ENCODE measurements at regions not wholly inside any gene's neighbourhood (a gene's known extent, or its start where the extent isn't known, plus 50 kb on each side); places are given as distances from the start of the nearest gene placed in this dataset.

DNA sequence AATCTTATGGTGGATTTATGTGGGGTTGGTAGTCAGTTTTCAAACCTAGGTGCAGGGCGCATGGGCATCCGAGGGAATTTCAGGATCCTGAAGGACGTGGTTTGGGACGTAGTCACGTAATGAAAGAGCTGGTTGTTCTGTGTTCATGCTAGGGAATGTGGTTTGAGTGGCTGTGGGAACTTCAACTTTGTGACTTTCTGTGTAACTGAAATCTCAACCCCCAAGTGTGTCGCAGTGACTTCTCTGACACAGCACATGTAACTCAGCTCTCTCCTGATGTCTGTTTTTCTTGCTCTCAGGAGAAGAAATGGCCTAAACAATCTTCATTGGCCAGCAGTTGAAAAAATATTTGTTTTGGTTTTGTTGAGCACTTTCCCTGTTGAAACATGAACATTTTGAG, 199.0 kb downstream of the PTEN start:
- Histone ChIP-seq H3K27me3 (ENCODE audit: low read depth, low read length) (no peaks in the 10 kb centered on the region), H3K9me3 (ENCODE audit: control insufficient read depth in 1 of 2, low read length in 2 of 2) (no peaks in the 10 kb centered on the region), H3K36me3 (ENCODE audit: control insufficient read depth in 1 of 2, insufficient read depth in 2 of 2, low read length in 2 of 2) (no peaks in the 10 kb centered on the region), H3K27ac (ENCODE audit: low read length) (peak overlapping the region; percentile 69), H3K4me3 (ENCODE audit: low read depth in 1 of 2, low read length in 2 of 2) (no peak overlapping the region), H3K4me1 (ENCODE audit: control insufficient read depth in 1 of 2, insufficient read depth in 2 of 2, low read length in 2 of 2) (peaks cover 9 to 25% of the 10 kb centered on the region in 2 donors)

GRCh38 chr10:88062798-88063472, 199.5 kb downstream of the PTEN start:
- peak overlapping the region; percentile 69 for H3K27ac ChIP-seq (ENCODE audit: low read length)
- H3K36me3 ChIP-seq (ENCODE audit: control insufficient read depth in 1 of 2, insufficient read depth in 2 of 2, low read length in 2 of 2), result no peaks in the 10 kb centered on the region
- no peaks in the 10 kb centered on the region for H3K27me3 ChIP-seq (ENCODE audit: low read depth, low read length)
- H3K9me3 ChIP-seq (ENCODE audit: control insufficient read depth in 1 of 2, low read length in 2 of 2), result no peaks in the 10 kb centered on the region
- peaks cover 9 to 25% of the 10 kb centered on the region in 2 donors for H3K4me1 ChIP-seq (ENCODE audit: control insufficient read depth in 1 of 2, insufficient read depth in 2 of 2, low read length in 2 of 2)
- no peak overlapping the region for H3K4me3 ChIP-seq (ENCODE audit: low read depth in 1 of 2, low read length in 2 of 2)

DNA sequence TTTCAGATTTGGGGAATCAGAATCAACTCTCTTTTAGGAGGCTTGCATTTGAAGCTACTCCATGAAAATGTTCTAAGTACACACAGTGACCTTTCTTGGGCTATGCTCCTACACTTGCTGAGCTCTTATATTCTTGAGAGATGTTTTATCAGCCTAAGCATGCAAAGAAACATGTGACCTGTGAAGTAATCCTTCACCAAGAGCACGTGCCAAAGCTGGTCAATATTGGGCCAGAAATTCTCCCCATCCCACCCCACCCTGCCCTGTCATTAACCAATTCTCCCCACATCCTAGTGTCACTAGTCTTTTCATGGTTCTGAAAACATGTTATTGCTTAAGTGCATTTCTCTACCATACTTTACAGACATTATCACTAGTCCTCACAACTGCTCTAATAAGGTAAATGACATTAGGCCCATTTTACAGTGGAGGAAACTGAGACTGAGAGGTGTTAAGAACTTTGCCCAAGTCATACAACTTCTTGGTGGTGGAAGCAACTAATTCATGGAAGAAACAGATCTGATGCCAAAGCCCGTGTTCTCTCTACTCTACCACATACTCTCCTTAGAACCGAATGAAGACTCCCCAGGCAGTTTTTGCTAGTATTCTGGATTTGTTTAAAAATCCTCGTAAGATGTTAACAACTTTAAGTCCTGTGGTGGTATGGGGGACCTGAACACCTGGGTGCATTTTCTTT, 200.6 kb downstream of the PTEN start:
- no peaks in the 10 kb centered on the region for H3K36me3 ChIP-seq (ENCODE audit: control insufficient read depth in 1 of 2, insufficient read depth in 2 of 2, low read length in 2 of 2)
- H3K27ac ChIP-seq (ENCODE audit: low read length), result peak overlapping the region; percentile 69
- H3K27me3 ChIP-seq (ENCODE audit: low read depth, low read length), result no peaks in the 10 kb centered on the region
- peaks cover 9 to 25% of the 10 kb centered on the region in 2 donors for H3K4me1 ChIP-seq (ENCODE audit: control insufficient read depth in 1 of 2, insufficient read depth in 2 of 2, low read length in 2 of 2)
- no peak overlapping the region for H3K4me3 ChIP-seq (ENCODE audit: low read depth in 1 of 2, low read length in 2 of 2)
- no peaks in the 10 kb centered on the region for H3K9me3 ChIP-seq (ENCODE audit: control insufficient read depth in 1 of 2, low read length in 2 of 2)

DNA sequence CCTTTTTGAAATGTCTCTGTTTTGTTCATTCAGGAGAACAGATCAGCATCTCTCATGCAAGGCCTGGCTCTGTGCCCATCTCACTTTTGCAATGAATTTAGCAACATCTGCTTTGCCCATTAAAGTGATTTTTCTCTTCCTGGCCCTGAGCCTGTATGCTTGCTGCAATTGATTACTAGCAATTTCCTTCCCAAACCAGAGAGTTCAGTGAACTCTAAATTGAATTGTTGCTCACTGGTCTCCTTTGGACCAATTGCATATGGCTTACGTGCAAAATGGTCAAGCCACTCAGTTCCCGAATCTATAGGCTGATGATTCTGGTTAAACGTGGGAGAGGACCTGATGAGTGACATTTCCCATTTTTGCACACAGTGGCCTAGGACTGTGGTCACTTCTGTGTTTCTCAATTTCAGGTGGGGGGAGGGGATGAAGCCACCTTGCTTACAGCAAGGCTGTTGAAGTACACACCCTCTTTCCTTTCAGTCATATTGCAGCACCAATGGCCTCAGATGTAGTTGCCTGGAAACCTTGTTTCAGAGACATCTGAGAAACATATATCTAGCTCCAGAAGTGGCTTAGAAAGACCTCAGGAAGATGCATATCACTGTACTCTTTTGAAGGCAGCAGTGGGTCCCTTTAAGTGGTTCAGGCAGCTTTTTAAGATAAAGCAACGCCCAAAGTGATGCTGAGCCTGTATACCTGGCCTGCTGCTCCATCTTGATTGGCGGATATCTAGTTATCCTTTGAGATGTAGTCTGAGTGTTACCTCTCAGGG, 201.4 kb downstream of the PTEN start:
- Histone ChIP-seq H3K4me1 (ENCODE audit: control insufficient read depth in 1 of 2, insufficient read depth in 2 of 2, low read length in 2 of 2) (peaks cover 9 to 25% of the 10 kb centered on the region in 2 donors), H3K27ac (ENCODE audit: low read length) (peak overlapping the region; percentile 75), H3K9me3 (ENCODE audit: control insufficient read depth in 1 of 2, low read length in 2 of 2) (no peaks in the 10 kb centered on the region), H3K36me3 (ENCODE audit: control insufficient read depth in 1 of 2, insufficient read depth in 2 of 2, low read length in 2 of 2) (no peaks in the 10 kb centered on the region), H3K27me3 (ENCODE audit: low read depth, low read length) (no peaks in the 10 kb centered on the region), H3K4me3 (ENCODE audit: low read depth in 1 of 2, low read length in 2 of 2) (no peak overlapping the region)

DNA sequence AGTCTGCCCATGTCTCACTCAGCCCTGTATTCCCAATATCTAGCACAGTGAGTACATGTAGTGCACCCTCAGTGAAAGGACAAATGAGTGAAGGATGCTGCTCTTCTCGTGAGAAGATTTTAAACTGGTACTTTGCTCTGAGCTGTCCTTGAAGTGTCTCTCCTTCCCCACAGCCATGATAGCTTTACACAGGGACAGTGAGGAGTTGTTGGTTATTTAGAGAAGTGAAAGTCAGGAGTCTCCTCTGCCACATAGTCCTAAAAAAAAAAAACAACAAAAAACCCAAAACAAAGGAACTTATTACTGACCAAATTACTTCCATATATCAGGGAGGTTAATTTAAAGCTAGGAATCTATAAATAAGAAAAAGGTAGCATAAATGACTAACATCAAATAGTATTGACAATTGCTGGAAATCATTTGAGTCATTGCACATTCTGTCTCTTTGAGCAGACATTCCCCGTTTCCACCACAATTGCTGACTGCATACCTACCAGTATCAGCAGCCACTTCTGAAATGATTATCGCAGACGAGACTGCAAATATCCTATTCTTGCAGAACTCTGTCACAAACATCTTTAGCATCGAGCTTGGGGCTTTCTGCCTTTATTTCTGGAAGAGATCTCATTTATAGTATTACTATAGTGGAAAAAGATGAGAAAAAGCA, 202.1 kb downstream of the PTEN start:
- H3K27me3 ChIP-seq (ENCODE audit: low read depth, low read length), result no peaks in the 10 kb centered on the region
- no peaks in the 10 kb centered on the region for H3K36me3 ChIP-seq (ENCODE audit: control insufficient read depth in 1 of 2, insufficient read depth in 2 of 2, low read length in 2 of 2)
- H3K27ac ChIP-seq (ENCODE audit: low read length), result peak overlapping the region; percentile 75
- peaks cover 9 to 25% of the 10 kb centered on the region in 2 donors for H3K4me1 ChIP-seq (ENCODE audit: control insufficient read depth in 1 of 2, insufficient read depth in 2 of 2, low read length in 2 of 2)
- no peak overlapping the region for H3K4me3 ChIP-seq (ENCODE audit: low read depth in 1 of 2, low read length in 2 of 2)
- H3K9me3 ChIP-seq (ENCODE audit: control insufficient read depth in 1 of 2, low read length in 2 of 2), result no peaks in the 10 kb centered on the region

- no peaks in the 10 kb centered on the region for H3K36me3 ChIP-seq (ENCODE audit: control insufficient read depth in 1 of 2, insufficient read depth in 2 of 2, low read length in 2 of 2)
- peak overlapping the region; percentile 75 for H3K27ac ChIP-seq (ENCODE audit: low read length)
- H3K27me3 ChIP-seq (ENCODE audit: low read depth, low read length), result no peaks in the 10 kb centered on the region
- peaks cover 9 to 25% of the 10 kb centered on the region in 2 donors for H3K4me1 ChIP-seq (ENCODE audit: control insufficient read depth in 1 of 2, insufficient read depth in 2 of 2, low read length in 2 of 2)
- no peaks in the 10 kb centered on the region for H3K9me3 ChIP-seq (ENCODE audit: control insufficient read depth in 1 of 2, low read length in 2 of 2)
- H3K4me3 ChIP-seq (ENCODE audit: low read depth in 1 of 2, low read length in 2 of 2), result no peak overlapping the region
These were observed 202.9 kb downstream of the PTEN start for GRCh38 chr10:88066319-88066718.

GRCh38 chr10:88066876-88067275, 203.5 kb downstream of the PTEN start:
- peaks cover 9 to 25% of the 10 kb centered on the region in 2 donors for H3K4me1 ChIP-seq (ENCODE audit: control insufficient read depth in 1 of 2, insufficient read depth in 2 of 2, low read length in 2 of 2)
- no peaks in the 10 kb centered on the region for H3K9me3 ChIP-seq (ENCODE audit: control insufficient read depth in 1 of 2, low read length in 2 of 2)
- no peaks in the 10 kb centered on the region for H3K27me3 ChIP-seq (ENCODE audit: low read depth, low read length)
- no peak overlapping the region for H3K4me3 ChIP-seq (ENCODE audit: low read depth in 1 of 2, low read length in 2 of 2)
- no peaks in the 10 kb centered on the region for H3K36me3 ChIP-seq (ENCODE audit: control insufficient read depth in 1 of 2, insufficient read depth in 2 of 2, low read length in 2 of 2)
- H3K27ac ChIP-seq (ENCODE audit: low read length), result peak overlapping the region; percentile 75

- H3K27me3 ChIP-seq (ENCODE audit: low read depth, low read length), result no peaks in the 10 kb centered on the region
- H3K27ac ChIP-seq (ENCODE audit: low read length), result no peak overlapping the region
- H3K36me3 ChIP-seq (ENCODE audit: control insufficient read depth in 1 of 2, insufficient read depth in 2 of 2, low read length in 2 of 2), result no peaks in the 10 kb centered on the region
- peaks cover 9 to 19% of the 10 kb centered on the region in 2 donors for H3K4me1 ChIP-seq (ENCODE audit: control insufficient read depth in 1 of 2, insufficient read depth in 2 of 2, low read length in 2 of 2)
- H3K4me3 ChIP-seq (ENCODE audit: low read depth in 1 of 2, low read length in 2 of 2), result no peak overlapping the region
- H3K9me3 ChIP-seq (ENCODE audit: control insufficient read depth in 1 of 2, low read length in 2 of 2), result no peaks in the 10 kb centered on the region
These were observed 204.3 kb downstream of the PTEN start for GRCh38 chr10:88067737-88068136.

- no peaks in the 10 kb centered on the region for H3K27me3 ChIP-seq (ENCODE audit: low read depth, low read length)
- no peaks in the 10 kb centered on the region for H3K9me3 ChIP-seq (ENCODE audit: control insufficient read depth in 1 of 2, low read length in 2 of 2)
- no peaks in the 10 kb centered on the region for H3K36me3 ChIP-seq (ENCODE audit: control insufficient read depth in 1 of 2, insufficient read depth in 2 of 2, low read length in 2 of 2)
- H3K4me1 ChIP-seq (ENCODE audit: control insufficient read depth in 1 of 2, insufficient read depth in 2 of 2, low read length in 2 of 2), result peaks cover 0 to 12% of the 10 kb centered on the region in 2 donors
- H3K4me3 ChIP-seq (ENCODE audit: low read depth in 1 of 2, low read length in 2 of 2), result no peak overlapping the region
- H3K27ac ChIP-seq (ENCODE audit: low read length), result no peak overlapping the region
These were observed 205.9 kb downstream of the PTEN start for GRCh38 chr10:88069338-88069737.

GRCh38 chr10:88070080-88070880, 206.9 kb downstream of the PTEN start:
- Histone ChIP-seq H3K36me3 (ENCODE audit: control insufficient read depth in 1 of 2, insufficient read depth in 2 of 2, low read length in 2 of 2) (no peaks in the 10 kb centered on the region), H3K4me3 (ENCODE audit: low read depth in 1 of 2, low read length in 2 of 2) (no peak overlapping the region), H3K4me1 (ENCODE audit: control insufficient read depth in 1 of 2, insufficient read depth in 2 of 2, low read length in 2 of 2) (peaks cover 0 to 7% of the 10 kb centered on the region in 2 donors), H3K9me3 (ENCODE audit: control insufficient read depth in 1 of 2, low read length in 2 of 2) (no peaks in the 10 kb centered on the region), H3K27ac (ENCODE audit: low read length) (no peak overlapping the region), H3K27me3 (ENCODE audit: low read depth, low read length) (no peaks in the 10 kb centered on the region)

All from muscle layer of duodenum (tissue), 2 donors.